ENCODE measurements at regions not wholly inside any gene's neighbourhood (a gene's known extent, or its start where the extent isn't known, plus 50 kb on each side); places are given as distances from the start of the nearest gene placed in this dataset.

DNA sequence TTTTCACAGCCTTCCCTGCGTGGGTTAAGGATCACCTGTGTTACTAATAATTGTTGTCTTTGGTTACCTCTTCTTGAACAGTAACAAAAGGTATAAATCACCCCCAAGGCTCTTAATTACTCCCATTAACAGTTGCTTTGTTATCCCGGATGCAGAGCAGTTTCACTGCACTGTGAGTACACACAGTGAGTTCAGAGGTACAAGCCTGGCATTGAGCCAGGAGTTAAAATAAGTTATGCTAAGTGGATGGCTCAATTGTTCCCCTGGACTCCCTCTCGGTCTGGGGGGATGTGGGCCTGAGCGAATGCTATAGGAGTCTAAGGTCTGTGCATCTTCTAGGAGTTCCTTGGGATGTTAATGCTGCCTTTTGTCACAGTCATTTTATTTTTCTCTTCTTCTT is 258.3 kb downstream of the ATG4C start:
- no peak for TF ChIP-seq POLR2A (IDR thresholded peaks at IDR 0.05)
- TF ChIP-seq, protein P1, sequence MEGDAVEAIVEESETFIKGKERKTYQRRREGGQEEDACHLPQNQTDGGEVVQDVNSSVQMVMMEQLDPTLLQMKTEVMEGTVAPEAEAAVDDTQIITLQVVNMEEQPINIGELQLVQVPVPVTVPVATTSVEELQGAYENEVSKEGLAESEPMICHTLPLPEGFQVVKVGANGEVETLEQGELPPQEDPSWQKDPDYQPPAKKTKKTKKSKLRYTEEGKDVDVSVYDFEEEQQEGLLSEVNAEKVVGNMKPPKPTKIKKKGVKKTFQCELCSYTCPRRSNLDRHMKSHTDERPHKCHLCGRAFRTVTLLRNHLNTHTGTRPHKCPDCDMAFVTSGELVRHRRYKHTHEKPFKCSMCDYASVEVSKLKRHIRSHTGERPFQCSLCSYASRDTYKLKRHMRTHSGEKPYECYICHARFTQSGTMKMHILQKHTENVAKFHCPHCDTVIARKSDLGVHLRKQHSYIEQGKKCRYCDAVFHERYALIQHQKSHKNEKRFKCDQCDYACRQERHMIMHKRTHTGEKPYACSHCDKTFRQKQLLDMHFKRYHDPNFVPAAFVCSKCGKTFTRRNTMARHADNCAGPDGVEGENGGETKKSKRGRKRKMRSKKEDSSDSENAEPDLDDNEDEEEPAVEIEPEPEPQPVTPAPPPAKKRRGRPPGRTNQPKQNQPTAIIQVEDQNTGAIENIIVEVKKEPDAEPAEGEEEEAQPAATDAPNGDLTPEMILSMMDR (IDR thresholded peaks at IDR 0.05): no peak
- TF ChIP-seq POLR2AphosphoS5 (IDR thresholded peaks at IDR 0.05): no peak
- TF ChIP-seq EP300 (IDR thresholded peaks at IDR 0.05; ENCODE audit: low read depth): no peak

All from transverse colon (tissue), 4 donors.